ENCODE measurements at regions not wholly inside any gene's neighbourhood (a gene's known extent, or its start where the extent isn't known, plus 50 kb on each side); places are given as distances from the start of the nearest gene placed in this dataset.

DNA sequence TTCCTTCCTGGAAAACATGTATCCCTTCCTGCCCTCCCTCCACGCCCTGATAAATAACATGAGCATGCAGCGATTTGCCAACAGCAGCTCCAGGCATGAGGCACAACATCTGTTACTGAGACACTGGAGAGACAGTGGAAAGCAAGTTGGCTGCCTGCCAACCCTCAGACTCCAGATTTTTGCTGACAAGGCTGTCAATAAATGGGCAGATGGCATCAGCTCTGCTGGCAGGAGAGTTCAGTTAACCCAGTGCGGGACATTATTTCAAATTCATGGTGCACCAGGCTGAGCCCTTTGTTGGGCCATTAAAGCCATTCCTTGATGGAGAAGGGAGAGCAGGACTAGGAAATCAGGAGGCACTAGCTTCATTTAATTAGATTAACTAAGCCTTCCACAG lies 293.3 kb downstream of the MEX3B start:
- TF ChIP-seq, protein P1, sequence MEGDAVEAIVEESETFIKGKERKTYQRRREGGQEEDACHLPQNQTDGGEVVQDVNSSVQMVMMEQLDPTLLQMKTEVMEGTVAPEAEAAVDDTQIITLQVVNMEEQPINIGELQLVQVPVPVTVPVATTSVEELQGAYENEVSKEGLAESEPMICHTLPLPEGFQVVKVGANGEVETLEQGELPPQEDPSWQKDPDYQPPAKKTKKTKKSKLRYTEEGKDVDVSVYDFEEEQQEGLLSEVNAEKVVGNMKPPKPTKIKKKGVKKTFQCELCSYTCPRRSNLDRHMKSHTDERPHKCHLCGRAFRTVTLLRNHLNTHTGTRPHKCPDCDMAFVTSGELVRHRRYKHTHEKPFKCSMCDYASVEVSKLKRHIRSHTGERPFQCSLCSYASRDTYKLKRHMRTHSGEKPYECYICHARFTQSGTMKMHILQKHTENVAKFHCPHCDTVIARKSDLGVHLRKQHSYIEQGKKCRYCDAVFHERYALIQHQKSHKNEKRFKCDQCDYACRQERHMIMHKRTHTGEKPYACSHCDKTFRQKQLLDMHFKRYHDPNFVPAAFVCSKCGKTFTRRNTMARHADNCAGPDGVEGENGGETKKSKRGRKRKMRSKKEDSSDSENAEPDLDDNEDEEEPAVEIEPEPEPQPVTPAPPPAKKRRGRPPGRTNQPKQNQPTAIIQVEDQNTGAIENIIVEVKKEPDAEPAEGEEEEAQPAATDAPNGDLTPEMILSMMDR (IDR thresholded peaks at IDR 0.05): no peak
- no peak for TF ChIP-seq ZFX (IDR thresholded peaks at IDR 0.05; ENCODE audit: borderline replicate concordance)
